ENCODE measurements at regions not wholly inside any gene's neighbourhood (a gene's known extent, or its start where the extent isn't known, plus 50 kb on each side); places are given as distances from the start of the nearest gene placed in this dataset.

- no peak for DNase-seq (ENCODE audit: low read depth in 2 of 2)
Measured at GRCh38 chr11:70725739-70726138, 327.4 kb downstream of the CTTN start.

GRCh38 chr11:70727021-70727420, 328.7 kb downstream of the CTTN start:
- no peak for DNase-seq (ENCODE audit: low read depth in 2 of 2)

GRCh38 chr11:70727899-70728620, 329.7 kb downstream of the CTTN start:
- DNase-seq (ENCODE audit: low read depth in 2 of 2), result no peak

GRCh38 chr11:70729949-70730348, 331.6 kb downstream of the CTTN start:
- DNase-seq (ENCODE audit: low read depth in 2 of 2), result no peak

- DNase-seq (ENCODE audit: low read depth in 2 of 2), result no peak
Measured at GRCh38 chr11:70730411-70730810, 332.1 kb downstream of the CTTN start.

GRCh38 chr11:70731271-70732022, 333.1 kb downstream of the CTTN start:
- no peak for DNase-seq (ENCODE audit: low read depth in 2 of 2)

GRCh38 chr11:70732023-70732880, 333.9 kb downstream of the CTTN start:
- no peak for DNase-seq (ENCODE audit: low read depth in 2 of 2)

GRCh38 chr11:70732881-70733196, 334.5 kb downstream of the CTTN start:
- DNase-seq (ENCODE audit: low read depth in 2 of 2), result no peak

GRCh38 chr11:70733327-70734325, 335.3 kb downstream of the CTTN start:
- no peak for DNase-seq (ENCODE audit: low read depth in 2 of 2)

GRCh38 chr11:70734379-70734778, 336.1 kb downstream of the CTTN start:
- no peak for DNase-seq (ENCODE audit: low read depth in 2 of 2)

GRCh38 chr11:70734911-70735310, 336.6 kb downstream of the CTTN start:
- no peak for DNase-seq (ENCODE audit: low read depth in 2 of 2)

GRCh38 chr11:70735976-70736375, 337.6 kb downstream of the CTTN start:
- DNase-seq (ENCODE audit: low read depth in 2 of 2), result no peak

GRCh38 chr11:70736461-70736860, 338.1 kb downstream of the CTTN start:
- no peak for DNase-seq (ENCODE audit: low read depth in 2 of 2)

- no peak for DNase-seq (ENCODE audit: low read depth in 2 of 2)
Measured at GRCh38 chr11:70736937-70737640, 338.8 kb downstream of the CTTN start.

GRCh38 chr11:70737816-70738630, 339.7 kb downstream of the CTTN start:
- DNase-seq (ENCODE audit: low read depth in 2 of 2), result no peak

GRCh38 chr11:70738661-70739060, 340.3 kb downstream of the CTTN start:
- DNase-seq (ENCODE audit: low read depth in 2 of 2), result no peak

GRCh38 chr11:70739091-70739490, 340.8 kb downstream of the CTTN start:
- DNase-seq (ENCODE audit: low read depth in 2 of 2), result no peak

- DNase-seq (ENCODE audit: low read depth in 2 of 2), result no peak
Measured at GRCh38 chr11:70739811-70740487, 341.6 kb downstream of the CTTN start.

- DNase-seq (ENCODE audit: low read depth in 2 of 2), result no peak
Measured at GRCh38 chr11:70740488-70740851, 342.1 kb downstream of the CTTN start.
